NCI-H524 (cell line): ENCODE measurements at regions not wholly inside any gene's neighbourhood (a gene's known extent, or its start where the extent isn't known, plus 50 kb on each side); places are given as distances from the start of the nearest gene placed in this dataset.
"Not testable (repeated sequence)": the region's sequence is repeated elsewhere in the genome, so short reads cannot be mapped to it uniquely, and the experiment has no call there.

ENCODE experiments used
- DNase-seq, 2 experiments: peaks; one replicate each; lab custom pipeline; 2025; lab: John Stamatoyannopoulos, UW

DNA sequence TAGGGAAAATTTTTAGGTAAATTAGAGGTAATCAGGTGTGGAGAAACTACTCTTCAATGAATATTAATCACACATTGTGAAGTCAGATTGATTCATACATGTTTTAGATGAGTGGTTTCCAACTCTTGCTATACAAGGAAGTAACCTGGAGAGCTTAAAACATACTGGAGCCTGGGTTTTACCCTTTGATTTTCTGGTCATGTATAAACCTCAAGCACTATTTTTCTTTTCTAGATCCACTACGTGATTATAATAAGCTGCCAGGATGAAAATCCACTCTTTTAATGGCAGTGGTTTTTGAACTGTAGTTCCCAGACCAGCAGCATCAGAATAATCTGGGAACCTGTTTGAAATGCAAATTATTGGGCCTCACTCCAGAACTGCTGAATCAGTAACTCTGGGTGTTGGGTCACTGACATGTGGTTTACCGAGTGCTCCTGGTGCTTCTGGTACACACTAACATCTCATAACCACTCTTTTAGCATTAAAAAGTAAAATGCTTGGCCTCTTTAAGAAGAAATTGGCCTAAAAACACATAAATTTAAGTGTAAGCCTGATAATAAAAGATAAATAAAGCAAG is 63.4 kb downstream of the DCAF12L1 start:
- no peak for DNase-seq

DNA sequence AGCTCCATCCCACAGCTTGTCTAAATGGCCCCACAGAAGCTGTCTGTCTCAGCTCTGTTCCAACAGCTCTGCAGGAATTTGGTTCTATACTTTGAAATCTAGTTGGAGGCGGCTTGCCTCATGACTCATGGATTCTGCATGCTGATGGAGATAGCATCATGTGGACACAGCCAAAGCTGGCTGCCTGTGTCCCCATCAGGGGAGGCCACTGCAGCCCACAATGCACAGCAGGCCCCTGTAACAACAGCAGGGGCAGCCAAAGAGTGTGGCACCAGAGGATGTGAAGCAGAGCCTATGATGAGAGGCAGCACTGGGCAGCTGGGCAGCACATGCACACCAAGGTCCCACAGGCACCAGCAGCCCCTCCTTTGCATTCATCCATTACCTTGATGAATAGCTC is 67.2 kb downstream of the DCAF12L1 start:
- DNase-seq: no peak

DNA sequence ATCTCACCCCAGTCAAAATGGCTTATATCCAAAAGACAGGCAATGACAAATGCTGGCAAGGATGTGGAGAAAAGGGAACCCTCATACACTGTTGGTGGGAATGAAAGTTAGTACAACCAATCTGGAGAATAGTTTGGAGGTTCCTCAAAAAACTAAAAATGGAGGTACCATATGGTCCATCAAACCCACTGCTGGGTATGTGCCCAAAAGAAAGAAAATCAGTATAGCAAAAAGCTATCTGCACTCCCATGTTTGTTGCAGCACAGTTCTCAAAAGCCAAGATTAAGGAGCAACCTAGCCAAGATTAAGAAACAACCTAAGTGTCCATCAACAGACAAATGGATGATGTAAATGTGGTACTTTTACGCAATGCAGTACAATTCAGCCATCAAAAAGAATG is 70.7 kb downstream of the DCAF12L1 start:
- no peak for DNase-seq

DNA sequence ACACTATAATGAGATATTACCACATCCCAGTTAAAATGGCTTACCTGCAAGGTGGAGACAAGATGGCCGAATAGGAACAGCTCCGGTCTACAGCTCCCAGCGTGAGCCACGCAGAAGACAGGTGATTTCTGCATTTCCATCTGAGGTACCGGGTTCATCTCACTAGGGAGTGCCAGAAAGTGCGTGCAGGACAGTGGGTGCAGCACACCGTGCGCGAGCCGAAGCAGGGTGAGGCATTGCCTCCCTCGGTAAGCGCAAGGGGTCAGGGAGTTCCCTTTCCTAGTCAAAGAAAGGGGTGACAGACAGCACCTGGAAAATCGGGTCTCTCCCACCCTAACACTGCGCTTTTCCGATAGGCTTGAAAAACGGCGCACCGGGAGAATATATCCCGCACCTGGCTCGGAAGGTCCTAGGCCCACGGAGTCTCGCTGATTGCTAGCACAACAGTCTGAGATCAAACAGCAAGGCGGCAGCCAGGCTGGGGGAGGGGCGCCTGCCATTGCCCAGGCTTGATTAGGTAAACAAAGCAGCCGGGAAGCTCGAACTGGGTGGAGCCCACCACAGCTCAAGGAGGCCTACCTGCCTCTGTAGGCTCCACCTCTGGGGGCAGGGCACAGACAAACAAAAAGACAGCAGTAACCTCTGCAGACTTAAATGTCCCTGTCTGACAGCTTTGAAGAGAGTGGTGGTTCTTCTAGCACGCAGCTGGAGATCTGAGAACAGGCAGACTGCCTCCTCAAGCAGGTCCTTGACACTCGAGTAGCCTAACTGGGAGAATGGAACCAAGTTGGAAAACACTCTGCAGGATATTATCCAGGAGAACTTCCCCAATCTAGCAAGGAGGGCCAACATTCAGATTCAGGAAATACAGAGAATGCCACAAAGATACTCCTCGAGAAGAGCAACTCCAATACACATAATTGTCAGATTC is 92.5 kb downstream of the DCAF12L1 start:
- DNase-seq: not testable (repeated sequence)

DNA sequence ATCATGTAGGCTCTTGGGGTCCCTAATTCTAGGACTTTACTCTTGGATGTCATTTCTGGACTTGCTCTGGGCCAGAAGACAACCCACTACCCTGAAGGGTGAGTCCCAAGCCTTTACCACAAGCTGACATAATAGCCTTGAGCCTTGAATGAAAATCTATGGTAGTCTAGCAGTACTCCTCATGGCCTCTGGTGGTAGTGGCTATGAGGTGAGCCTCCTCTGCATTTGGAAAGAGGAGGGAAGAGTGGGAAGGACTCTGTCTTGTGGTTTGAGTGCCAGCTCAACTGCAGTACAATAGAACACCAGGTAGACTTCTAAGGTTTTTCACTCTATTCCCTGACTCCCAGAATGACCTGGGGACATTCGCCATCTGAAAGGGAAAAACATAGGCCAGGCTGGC is 96.5 kb downstream of the DCAF12L1 start:
- DNase-seq: no peak

DNA sequence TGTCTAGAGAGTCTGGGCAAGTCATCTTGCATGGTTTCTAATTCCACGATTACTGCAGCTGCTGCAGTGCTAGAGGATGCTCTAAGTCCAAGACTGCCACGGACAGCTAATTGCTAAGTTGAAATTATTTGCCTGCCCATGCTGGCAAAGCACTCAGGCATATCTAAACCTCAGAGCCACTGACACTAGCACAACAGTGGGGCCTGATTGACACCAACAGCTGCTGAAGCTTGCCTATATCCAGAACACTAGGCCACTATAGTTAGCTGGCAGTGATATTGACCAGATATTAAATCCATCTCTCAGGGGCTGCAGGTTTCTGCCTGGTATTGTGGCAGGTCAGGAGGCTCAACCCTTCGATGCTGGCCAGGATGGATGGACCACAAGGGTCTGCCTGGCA is 103.9 kb downstream of the DCAF12L1 start:
- peak; percentile 8 to 63 for DNase-seq
